ENCODE measurements at regions not wholly inside any gene's neighbourhood (a gene's known extent, or its start where the extent isn't known, plus 50 kb on each side); places are given as distances from the start of the nearest gene placed in this dataset.
"Not testable (repeated sequence)": the region's sequence is repeated elsewhere in the genome, so short reads cannot be mapped to it uniquely, and the experiment has no call there.

DNA sequence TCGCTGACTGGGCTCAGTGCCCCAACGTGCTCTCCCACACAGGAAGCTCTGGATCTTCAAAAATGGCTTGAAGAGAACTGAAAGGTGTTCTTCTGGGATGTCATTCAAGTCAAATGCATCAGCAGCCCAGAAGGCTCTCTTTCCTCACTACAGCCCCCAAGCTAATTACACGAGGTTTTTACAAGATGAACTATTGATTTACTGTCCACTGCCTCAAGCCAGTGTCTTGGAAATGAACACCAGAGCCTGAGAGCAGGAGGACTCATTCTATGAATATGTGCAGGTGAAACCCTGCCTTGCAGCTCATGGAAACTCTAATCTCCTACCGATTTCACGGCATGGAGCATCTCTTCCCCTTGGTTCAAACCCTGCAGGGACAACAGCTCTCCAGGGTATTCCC, 98.9 kb upstream of the CST7 start:
- no peak overlapping the region for H3K4me3 ChIP-seq (ENCODE audit: low read depth, low read length)
- TF ChIP-seq, protein P1, sequence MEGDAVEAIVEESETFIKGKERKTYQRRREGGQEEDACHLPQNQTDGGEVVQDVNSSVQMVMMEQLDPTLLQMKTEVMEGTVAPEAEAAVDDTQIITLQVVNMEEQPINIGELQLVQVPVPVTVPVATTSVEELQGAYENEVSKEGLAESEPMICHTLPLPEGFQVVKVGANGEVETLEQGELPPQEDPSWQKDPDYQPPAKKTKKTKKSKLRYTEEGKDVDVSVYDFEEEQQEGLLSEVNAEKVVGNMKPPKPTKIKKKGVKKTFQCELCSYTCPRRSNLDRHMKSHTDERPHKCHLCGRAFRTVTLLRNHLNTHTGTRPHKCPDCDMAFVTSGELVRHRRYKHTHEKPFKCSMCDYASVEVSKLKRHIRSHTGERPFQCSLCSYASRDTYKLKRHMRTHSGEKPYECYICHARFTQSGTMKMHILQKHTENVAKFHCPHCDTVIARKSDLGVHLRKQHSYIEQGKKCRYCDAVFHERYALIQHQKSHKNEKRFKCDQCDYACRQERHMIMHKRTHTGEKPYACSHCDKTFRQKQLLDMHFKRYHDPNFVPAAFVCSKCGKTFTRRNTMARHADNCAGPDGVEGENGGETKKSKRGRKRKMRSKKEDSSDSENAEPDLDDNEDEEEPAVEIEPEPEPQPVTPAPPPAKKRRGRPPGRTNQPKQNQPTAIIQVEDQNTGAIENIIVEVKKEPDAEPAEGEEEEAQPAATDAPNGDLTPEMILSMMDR (IDR thresholded peaks at IDR 0.05; ENCODE audit: low read depth, low read length): no peak

- TF ChIP-seq, protein P1 (IDR thresholded peaks at IDR 0.05; ENCODE audit: low read depth, low read length): no peak
- H3K4me3 ChIP-seq (ENCODE audit: low read depth, low read length): no peak overlapping the region
Measured at GRCh38 chr20:24851346-24852019, 97.6 kb upstream of the CST7 start.

DNA sequence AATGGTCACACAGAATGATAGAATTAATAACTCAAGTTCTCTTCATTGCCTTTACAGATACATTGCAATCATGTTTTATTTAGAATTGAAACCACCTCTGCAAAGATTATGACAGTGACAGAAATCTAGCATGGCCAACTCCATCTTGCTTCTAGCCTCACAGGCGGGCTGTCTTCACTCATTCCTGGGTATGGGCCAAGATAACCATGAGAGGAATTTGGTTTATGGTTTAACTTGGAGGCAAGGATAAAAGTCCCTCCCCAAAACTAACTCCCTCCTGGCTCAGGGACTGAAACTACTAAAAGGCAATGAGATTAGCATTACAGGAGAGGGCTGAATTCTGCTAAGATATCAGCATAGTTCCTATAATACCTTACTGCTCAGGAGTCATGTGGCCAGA, 95.2 kb upstream of the CST7 start:
- no peak overlapping the region for H3K4me3 ChIP-seq (ENCODE audit: low read depth, low read length)
- TF ChIP-seq, protein P1 (IDR thresholded peaks at IDR 0.05; ENCODE audit: low read depth, low read length): no peak

DNA sequence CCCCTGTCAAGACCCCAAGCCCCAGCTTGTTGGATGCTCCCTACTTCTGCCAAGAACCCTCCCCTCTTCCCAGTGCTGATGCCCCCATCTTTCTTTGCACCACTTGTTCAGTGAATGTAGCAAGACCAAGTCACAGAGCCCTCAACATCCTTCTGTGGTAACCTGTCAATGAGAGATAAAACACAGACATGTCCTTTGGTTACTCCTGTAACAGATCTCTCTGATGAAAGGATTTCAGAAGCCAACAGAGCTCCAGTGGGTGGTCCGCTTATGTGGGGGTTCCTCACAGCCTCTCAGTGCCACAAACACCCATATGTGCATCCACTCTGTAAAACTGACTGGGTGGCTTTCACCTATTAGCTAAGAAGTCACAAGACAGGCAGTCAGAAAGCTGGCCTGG, 93.2 kb upstream of the CST7 start:
- no peak overlapping the region for H3K4me3 ChIP-seq (ENCODE audit: low read depth, low read length)
- TF ChIP-seq, protein P1 (IDR thresholded peaks at IDR 0.05; ENCODE audit: low read depth, low read length): no peak

- H3K4me3 ChIP-seq (ENCODE audit: low read depth, low read length): not testable (repeated sequence)
Measured at GRCh38 chr20:24858500-24858899, 90.6 kb upstream of the CST7 start.

- TF ChIP-seq, protein P1 (IDR thresholded peaks at IDR 0.05; ENCODE audit: low read depth, low read length): no peak
- H3K4me3 ChIP-seq (ENCODE audit: low read depth, low read length): no peak overlapping the region
Measured at GRCh38 chr20:24859539-24859938, 89.5 kb upstream of the CST7 start.

DNA sequence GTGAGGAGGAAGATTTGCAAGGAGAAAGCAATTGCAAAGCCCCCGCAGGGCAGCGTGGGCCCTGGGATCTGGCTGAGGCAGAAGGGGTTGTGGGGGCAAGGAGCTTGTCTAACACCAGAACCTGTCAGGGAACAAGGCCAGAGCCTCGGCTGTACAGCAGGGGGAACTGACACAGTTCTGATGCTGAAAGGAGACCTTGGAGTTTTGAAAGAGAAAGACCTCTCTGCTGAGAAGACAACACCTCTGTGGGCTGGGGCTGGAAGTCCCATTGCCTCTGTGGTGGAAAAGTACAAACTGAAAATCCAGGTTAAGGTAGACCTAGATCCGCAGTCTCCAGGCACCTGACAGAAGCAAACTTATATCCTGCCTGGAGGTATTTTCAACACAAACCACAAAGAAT, 86.9 kb upstream of the CST7 start:
- H3K4me3 ChIP-seq (ENCODE audit: low read depth, low read length): no peak overlapping the region
- TF ChIP-seq, protein P1 (IDR thresholded peaks at IDR 0.05; ENCODE audit: low read depth, low read length): no peak

DNA sequence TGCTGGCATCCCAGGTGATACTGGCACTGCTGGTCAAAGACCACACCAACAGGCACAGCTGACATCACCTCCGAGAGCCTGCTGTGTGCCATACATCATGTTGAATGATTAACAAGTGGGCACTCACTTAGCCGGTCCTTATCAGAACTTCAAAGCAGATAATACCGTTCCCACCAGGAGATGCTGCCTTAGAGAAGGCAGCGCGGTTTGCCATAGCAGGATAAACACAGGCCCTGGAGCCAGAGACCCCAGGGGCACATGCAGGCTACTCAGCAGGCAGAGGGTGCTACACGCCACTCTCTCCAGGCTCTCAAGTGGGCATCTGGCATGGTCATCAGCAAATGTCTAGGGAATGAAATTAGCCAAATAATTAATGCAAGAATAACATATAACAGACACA, 86.5 kb upstream of the CST7 start:
- TF ChIP-seq, protein P1 (IDR thresholded peaks at IDR 0.05; ENCODE audit: low read depth, low read length): no peak

More for the DNA sequence above, 86.5 kb upstream of the CST7 start:
- H3K4me3 ChIP-seq (ENCODE audit: low read depth, low read length): no peak overlapping the region
